Endothelial cell of umbilical vein (primary cell): ENCODE measurements at regions not wholly inside any gene's neighbourhood (a gene's known extent, or its start where the extent isn't known, plus 50 kb on each side); places are given as distances from the start of the nearest gene placed in this dataset.
"Not testable (repeated sequence)": the region's sequence is repeated elsewhere in the genome, so short reads cannot be mapped to it uniquely, and the experiment has no call there.

ENCODE experiments used
- BruUV-seq: library from RNA; stranded (reverse); fragments of 400-500 nt; replicated peaks from 2 replicates; lab custom pipeline; 2021; lab: Mats Ljungman, UMichigan
- CTCF ChIA-PET: fragments of 300-600, 350-600 bp; sonication (Branson Sonifier 250); formaldehyde crosslinking; loops from one replicate; lab custom pipeline; 2021; ENCODE audit warnings: antibody characterized with exemption, inconsistent platforms; lab: Charles Lee
- POLR2A ChIA-PET: fragments of 300-600, 350-600 bp; sonication (Branson Sonifier 250); formaldehyde crosslinking; loops from one replicate; lab custom pipeline; 2021; ENCODE audit warnings: antibody characterized with exemption, inconsistent platforms; lab: Charles Lee
- DNase-seq: peaks from one replicate; pipeline ENCODE4 v3.0.0-alpha.2; 2011; ENCODE audit warnings: low read depth, low spot score
- FAIRE-seq: peaks from 2 replicates; lab custom pipeline; 2011; peaks lifted over from hg19 to GRCh38; lab: Jason Lieb, UNC
- H2AFZ ChIP-seq: 2 replicates; pipeline ENCODE4 v1.6.0; 2012; ENCODE audit warnings: low read depth, low read length, control low read depth, inconsistent platforms
- H3K27ac ChIP-seq: 2 replicates; pipeline ENCODE4 v1.5.1; 2011; ENCODE audit warnings: low read depth, mild to moderate bottlenecking, control low read depth, low read length, moderate library complexity; ENCODE audit not compliant: insufficient read depth
- H3K27me3 ChIP-seq, 2 experiments: 2 replicates each; pipeline versions ENCODE4 v1.6.0 to v1.6.1; 2011; ENCODE audit warnings: low read length in 2 of 2, mixed read lengths in 1 of 2; ENCODE audit not compliant: control insufficient read depth in 2 of 2, insufficient read depth in 2 of 2
- H3K36me3 ChIP-seq, 2 experiments: 2 replicates in 1 of 2; 3 replicates in 1 of 2; pipeline ENCODE4 v1.5.1; 2011; ENCODE audit warnings: low read length in 2 of 2, mild to moderate bottlenecking in 1 of 2, moderate library complexity in 1 of 2; ENCODE audit not compliant: control insufficient read depth in 2 of 2, insufficient read depth in 2 of 2; ENCODE audit errors: extremely low read depth in 1 of 2
- H3K4me1 ChIP-seq: 3 replicates; pipeline ENCODE4 v1.5.1; 2011; ENCODE audit warnings: mild to moderate bottlenecking, low read length; ENCODE audit not compliant: control insufficient read depth, insufficient read depth; ENCODE audit errors: extremely low read depth
- H3K4me2 ChIP-seq: 2 replicates; pipeline ENCODE4 v1.6.1; 2011; ENCODE audit warnings: low read length, control low read depth, mixed read lengths; ENCODE audit not compliant: insufficient read depth
- H3K4me3 ChIP-seq, 3 experiments: fragments of 200-600 bp in 1 of 3; sonication (generic), shearing (Covaris generic) in 1 of 3; replicated peaks in 1 of 3; 2 replicates each; pipeline ENCODE4 v1.5.1; 2011 to 2016; ENCODE audit warnings: control low read depth in 3 of 3, low read length in 3 of 3, mild to moderate bottlenecking in 2 of 3, inconsistent platforms in 1 of 3, low read depth in 1 of 3, moderate library complexity in 1 of 3; ENCODE audit not compliant: insufficient read depth in 1 of 3
- H3K79me2 ChIP-seq: 2 replicates; pipeline ENCODE4 v1.6.0; 2012; ENCODE audit warnings: low read length, inconsistent platforms; ENCODE audit not compliant: control insufficient read depth, insufficient read depth
- H3K9ac ChIP-seq: replicated peaks from 2 replicates; pipeline ENCODE3; 2011; ENCODE audit warnings: low read length, control low read depth; ENCODE audit not compliant: insufficient read depth; ENCODE audit errors: extremely low read depth
- H3K9me1 ChIP-seq: replicated peaks from 3 replicates; pipeline ENCODE4 v1.6.0; 2011; ENCODE audit warnings: mild to moderate bottlenecking, low read length; ENCODE audit not compliant: control insufficient read depth, insufficient read depth; ENCODE audit errors: extremely low read depth
- H3K9me3 ChIP-seq: replicated peaks from 2 replicates; pipeline ENCODE4 v1.5.1; 2012; ENCODE audit warnings: low read length, inconsistent platforms; ENCODE audit not compliant: control insufficient read depth, insufficient read depth
- H4K20me1 ChIP-seq: replicated peaks from 2 replicates; pipeline ENCODE3; 2011; ENCODE audit warnings: mild to moderate bottlenecking, low read length; ENCODE audit not compliant: control insufficient read depth, insufficient read depth; ENCODE audit errors: extremely low read depth
- CTCF ChIP-seq, 2 donors: IDR thresholded peaks; 1 replicate in 1 of 2; 2 replicates in 1 of 2; pipeline ENCODE4 v1.5.1; 2011; ENCODE audit warnings: low read length in 2 of 2, mild to moderate bottlenecking in 2 of 2, moderate library complexity in 2 of 2, control low read depth in 1 of 2, inconsistent platforms in 1 of 2, low read depth in 1 of 2; ENCODE audit not compliant: insufficient read depth in 1 of 2; ENCODE audit errors: extremely low read depth in 1 of 2
- FOS ChIP-seq: IDR thresholded peaks from 2 replicates; pipeline ENCODE4 v1.6.1; 2011; ENCODE audit warnings: mild to moderate bottlenecking, low read length, moderate library complexity, borderline replicate concordance; ENCODE audit not compliant: insufficient read depth
- MYC ChIP-seq: IDR thresholded peaks from one replicate; pipeline ENCODE4 v1.6.1; 2011; ENCODE audit warnings: mild to moderate bottlenecking, low read depth, low read length
- dilution Hi-C: fragments of 300-500 bp; cut with MboI; formaldehyde crosslinking; loops from one replicate; pipeline ENCODE4 v1.15.0; 2019; ENCODE audit warnings: low sequenced_read_pairs; ENCODE audit not compliant: extremely low pct_ligation_motif_present
- intact Hi-C: fragments of 100-400 bp; cut with micrococcal nuclease; formaldehyde crosslinking; loops from one replicate; pipeline ENCODE4 v1.10.0; 2022

- DNase-seq = no peak
- no peak for FAIRE-seq
- peaks cover 73% of the 10 kb centered on the region for H3K79me2 ChIP-seq
Observed at GRCh38 chr6:144379356-144379755, 94.2 kb downstream of the UTRN start.

GRCh38 chr6:144381499-144381898, 96.4 kb downstream of the UTRN start:
- H3K4me3 ChIP-seq, BruUV-seq, H3K27me3 ChIP-seq, intact Hi-C loops, H3K9ac ChIP-seq, H4K20me1 ChIP-seq, H3K27ac ChIP-seq, H3K9me1 ChIP-seq, H3K4me2 ChIP-seq, CTCF ChIA-PET, DNase-seq, H2AFZ ChIP-seq, POLR2A ChIA-PET, H3K9me3 ChIP-seq, H3K36me3 ChIP-seq, FAIRE-seq, dilution Hi-C loops: not testable (repeated sequence)
- Histone ChIP-seq H3K4me1 (peaks cover 30% of the 10 kb centered on the region), H3K79me2 (peaks cover 67% of the 10 kb centered on the region)

More at GRCh38 chr6:144379356-144379755, 94.2 kb downstream of the UTRN start:
- no TSS peak for BruUV-seq
- Histone ChIP-seq H3K4me3 (no peak overlapping the region), H3K9ac (no peak overlapping the region), H2AFZ (no peak overlapping the region), H3K36me3 (no peaks in the 10 kb centered on the region), H3K9me3 (no peaks in the 10 kb centered on the region), H3K27me3 (no peaks in the 10 kb centered on the region), H3K4me2 (no peak overlapping the region), H4K20me1 (no peaks in the 10 kb centered on the region), H3K9me1 (no peaks in the 10 kb centered on the region), H3K27ac (no peak overlapping the region), H3K4me1 (peaks cover 32% of the 10 kb centered on the region)
- POLR2A ChIA-PET = no interaction called here
- CTCF ChIA-PET = interaction anchor here (1.4 kb wide), 1 partner anchor 15 kb away, joined by 3 read pairs; no protein-coding TSS in a partner anchor
- intact Hi-C loops (no loop called here), dilution Hi-C loops (no loop called here)
- TF ChIP-seq CTCF (IDR thresholded peaks at IDR 0.05; ENCODE audit: extremely low read depth in 1 of 2, insufficient read depth in 1 of 2, low read depth in 1 of 2, low read length in 2 of 2) (no peak), FOS (peak; percentile 33), MYC (no peak)
